Cardiac muscle cell (in vitro differentiated cells and primary cell): ENCODE measurements at regions not wholly inside any gene's neighbourhood (a gene's known extent, or its start where the extent isn't known, plus 50 kb on each side); places are given as distances from the start of the nearest gene placed in this dataset.
A peak's percentile ranks its signal among the peaks of the same experiment; 100 is the strongest.

Experiments used
- DNase-seq, 2 donors: peaks; one replicate each; pipeline versions ENCODE4 v3.0.0 to v3.0.0-alpha.2; 2010 to 2017; ENCODE audit warnings: low read depth in 1 of 2, low spot score in 1 of 2
- H3K27ac ChIP-seq: fragments of 200-600 bp; sonication (generic); 2 replicates; pipeline ENCODE4 v1.5.1; 2016
- H3K27me3 ChIP-seq: fragments of 200-600 bp; sonication (generic); 2 replicates; pipeline ENCODE4 v1.6.0; 2016; ENCODE audit warnings: control low read depth
- H3K36me3 ChIP-seq: fragments of 200-600 bp; sonication (generic); 2 replicates; pipeline ENCODE4 v1.5.1; 2016; ENCODE audit warnings: control low read depth
- H3K4me1 ChIP-seq: fragments of 200-600 bp; sonication (generic); 2 replicates; pipeline ENCODE4 v1.8.1; 2017; ENCODE audit warnings: low read depth, mild to moderate bottlenecking, mixed run types
- H3K4me3 ChIP-seq: fragments of 200-600 bp; sonication (generic); 2 replicates; pipeline ENCODE4 v1.5.1; 2016; ENCODE audit warnings: mild to moderate bottlenecking
- H3K9me3 ChIP-seq: fragments of 200-600 bp; sonication (generic); 2 replicates; pipeline ENCODE4 v1.5.1; 2017; ENCODE audit warnings: low read depth, mild to moderate bottlenecking, control low read depth
- CTCF ChIP-seq: IDR thresholded peaks from 2 replicates; pipeline ENCODE4 v1.5.1; 2012; ENCODE audit warnings: low read depth, mild to moderate bottlenecking, low read length

GRCh38 chr6:14440215-14440910, 322.8 kb downstream of the CD83 start:
- DNase-seq, result no peak
- Histone ChIP-seq H3K36me3 (no peaks in the 10 kb centered on the region), H3K9me3 (no peaks in the 10 kb centered on the region), H3K27me3 (no peaks in the 10 kb centered on the region), H3K4me1 (peaks cover 10% of the 10 kb centered on the region), H3K27ac (no peak overlapping the region), H3K4me3 (no peak overlapping the region)
- no peak for TF ChIP-seq CTCF

- Histone ChIP-seq H3K27me3 (no peaks in the 10 kb centered on the region), H3K9me3 (no peaks in the 10 kb centered on the region), H3K4me3 (no peak overlapping the region), H3K36me3 (no peaks in the 10 kb centered on the region), H3K27ac (no peak overlapping the region), H3K4me1 (peaks cover 10% of the 10 kb centered on the region)
- TF ChIP-seq CTCF, result no peak
- peak; percentile 11 to 65 for DNase-seq
Measured at GRCh38 chr6:14440940-14441781, 323.6 kb downstream of the CD83 start.

GRCh38 chr6:14442242-14442641, 324.7 kb downstream of the CD83 start:
- Histone ChIP-seq H3K27me3 (no peaks in the 10 kb centered on the region), H3K4me1 (peaks cover 10% of the 10 kb centered on the region), H3K36me3 (no peaks in the 10 kb centered on the region), H3K9me3 (no peaks in the 10 kb centered on the region), H3K4me3 (no peak overlapping the region), H3K27ac (no peak overlapping the region)
- no peak for TF ChIP-seq CTCF
- peak in 1 of 2 donors; percentile 31 for DNase-seq

- H3K27ac ChIP-seq, result no peak overlapping the region
- no peak for DNase-seq
- H3K27me3 ChIP-seq, result no peaks in the 10 kb centered on the region
- H3K4me1 ChIP-seq, result peaks cover 10% of the 10 kb centered on the region
- H3K4me3 ChIP-seq, result no peak overlapping the region
- no peak for TF ChIP-seq CTCF
- no peaks in the 10 kb centered on the region for H3K36me3 ChIP-seq
- H3K9me3 ChIP-seq, result no peaks in the 10 kb centered on the region
Measured at GRCh38 chr6:14443629-14444268, 326.2 kb downstream of the CD83 start.

- no peak for DNase-seq
- TF ChIP-seq CTCF, result no peak
- H3K4me1 ChIP-seq, result peaks cover 10% of the 10 kb centered on the region
Measured at GRCh38 chr6:14444295-14444972, 326.9 kb downstream of the CD83 start.

More at GRCh38 chr6:14444295-14444972, 326.9 kb downstream of the CD83 start:
- Histone ChIP-seq H3K27ac (no peak overlapping the region), H3K4me3 (no peak overlapping the region), H3K27me3 (no peaks in the 10 kb centered on the region), H3K36me3 (no peaks in the 10 kb centered on the region), H3K9me3 (no peaks in the 10 kb centered on the region)
